HepG2 (cell line): ENCODE measurements at regions not wholly inside any gene's neighbourhood (a gene's known extent, or its start where the extent isn't known, plus 50 kb on each side); places are given as distances from the start of the nearest gene placed in this dataset.

ENCODE experiments used
- CTCF ChIP-seq: sonication (generic); formaldehyde crosslinking; IDR thresholded peaks from 2 replicates; pipeline ENCODE4 v1.5.0; 2020; ENCODE audit warnings: mild to moderate bottlenecking, missing genetic modification reagents, moderate library complexity
- NR2C2 ChIP-seq: sonication (generic); formaldehyde crosslinking; IDR thresholded peaks from 2 replicates; pipeline ENCODE4 v1.4.0; 2020; ENCODE audit warnings: missing genetic modification reagents, mild to moderate bottlenecking, moderate library complexity, borderline replicate concordance
- RFX5 ChIP-seq: IDR thresholded peaks from 2 replicates; pipeline ENCODE4 v1.6.1; 2011; ENCODE audit warnings: low read depth, low read length, improper control_type of control experiment
- ZSCAN29 ChIP-seq: sonication (generic); formaldehyde crosslinking; conservative IDR thresholded peaks from 2 replicates; pipeline ENCODE4 v1.4.0; 2020; ENCODE audit warnings: mild to moderate bottlenecking, missing genetic modification reagents

GRCh38 chr21:22288885-22289499, 1290.8 kb downstream of the NCAM2 start:
- TF ChIP-seq ZSCAN29 (CRISPR knock-in tag) (no peak), NR2C2 (CRISPR knock-in tag) (no peak), CTCF (CRISPR knock-in tag) (no peak), RFX5 (no peak)
